ENCODE measurements at regions not wholly inside any gene's neighbourhood (a gene's known extent, or its start where the extent isn't known, plus 50 kb on each side); places are given as distances from the start of the nearest gene placed in this dataset.

DNA sequence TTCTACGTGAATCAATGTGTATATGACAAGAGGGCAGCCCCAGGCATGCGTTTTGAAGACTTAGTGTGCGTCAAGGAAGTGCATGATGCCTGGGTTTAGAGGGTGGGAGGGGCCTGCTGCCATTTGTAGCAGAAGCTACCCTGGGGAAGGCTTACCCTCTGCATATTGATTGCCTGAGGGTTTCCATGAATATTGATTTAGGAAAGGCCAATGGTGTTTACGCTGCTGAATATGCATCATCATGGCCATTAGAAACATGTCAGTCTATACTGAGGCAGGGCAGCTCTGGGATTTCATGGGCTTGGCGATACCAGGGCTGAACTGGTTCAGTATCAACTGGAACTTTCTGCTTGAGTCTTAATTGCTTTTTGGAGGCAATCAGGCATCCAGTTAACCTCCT lies 259.3 kb downstream of the DCDC2C start:
- DNase-seq: no peak

- no peak for DNase-seq
Observed at GRCh38 chr2:3965211-3965610, 261.8 kb downstream of the DCDC2C start.

GRCh38 chr2:3965953-3966352 lies 262.6 kb downstream of the DCDC2C start:
- no peak for DNase-seq

DNA sequence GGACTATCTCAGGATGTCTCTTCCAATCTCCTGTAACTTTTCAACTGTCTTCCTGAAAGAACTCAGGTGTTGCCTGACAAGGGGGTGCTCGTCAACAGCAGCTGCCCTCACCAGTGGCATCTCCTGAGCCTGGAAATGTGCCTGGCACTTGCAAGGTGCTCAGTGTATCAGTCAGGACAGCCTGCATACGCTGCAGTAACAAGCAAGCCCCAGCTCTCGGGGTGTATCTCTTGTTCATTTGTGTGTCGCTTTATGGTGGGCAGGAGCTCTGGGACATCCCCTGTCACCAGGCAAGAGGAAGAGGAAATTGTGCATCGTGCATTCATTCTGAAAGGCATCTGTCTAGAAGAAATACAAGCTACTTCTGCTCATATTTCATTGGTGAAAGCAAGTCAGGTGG lies 263.1 kb downstream of the DCDC2C start:
- no peak for DNase-seq

DNA sequence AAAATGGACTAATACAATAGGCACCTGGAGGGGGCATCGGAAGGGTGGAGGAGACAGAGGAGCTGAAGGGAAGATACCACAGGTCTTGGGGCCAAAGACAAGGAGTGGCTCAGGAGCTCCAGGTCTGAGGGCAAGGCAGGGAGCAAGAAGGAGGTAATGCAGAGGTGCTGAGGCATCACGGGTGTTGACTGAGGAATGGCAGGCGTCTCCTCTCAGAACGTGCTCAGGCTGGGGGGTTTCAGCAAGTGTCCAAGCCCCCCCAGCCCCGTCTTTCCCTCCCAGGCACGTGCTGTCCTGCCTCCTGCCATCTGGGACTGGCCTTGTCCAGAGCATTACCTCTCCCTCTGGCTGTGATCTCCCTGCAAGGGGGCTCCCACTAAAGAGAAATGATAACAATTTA lies 265.4 kb downstream of the DCDC2C start:
- no peak for DNase-seq

GRCh38 chr2:3970791-3971651 lies 267.6 kb downstream of the DCDC2C start:
- DNase-seq: no peak

DNA sequence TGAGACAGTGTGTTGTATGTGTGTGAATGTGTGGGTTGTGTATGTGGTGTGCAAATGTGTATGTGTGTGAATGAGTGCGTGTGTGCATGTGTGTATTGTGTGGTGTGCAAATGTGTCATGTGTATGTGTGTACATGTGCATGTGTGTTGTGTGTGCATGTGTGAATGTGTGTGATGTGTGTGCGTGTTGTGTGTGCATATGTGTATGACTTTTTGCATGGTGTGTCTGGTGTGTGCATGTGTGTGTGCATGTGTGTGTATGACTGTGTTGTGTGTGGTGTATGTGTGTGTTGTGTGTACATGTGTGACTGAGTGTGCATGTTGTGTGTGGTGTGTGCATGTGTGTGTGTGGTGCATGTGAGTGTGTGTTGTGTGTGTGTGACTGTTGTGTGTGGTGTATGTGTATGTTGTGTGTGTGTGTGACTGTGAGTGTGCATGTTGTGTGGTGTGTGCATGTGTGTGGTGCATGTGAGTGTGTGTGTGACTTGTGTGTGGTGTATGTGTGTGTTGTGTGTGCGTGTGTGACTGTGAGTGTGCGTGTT lies 268.3 kb downstream of the DCDC2C start:
- DNase-seq: no peak

DNA sequence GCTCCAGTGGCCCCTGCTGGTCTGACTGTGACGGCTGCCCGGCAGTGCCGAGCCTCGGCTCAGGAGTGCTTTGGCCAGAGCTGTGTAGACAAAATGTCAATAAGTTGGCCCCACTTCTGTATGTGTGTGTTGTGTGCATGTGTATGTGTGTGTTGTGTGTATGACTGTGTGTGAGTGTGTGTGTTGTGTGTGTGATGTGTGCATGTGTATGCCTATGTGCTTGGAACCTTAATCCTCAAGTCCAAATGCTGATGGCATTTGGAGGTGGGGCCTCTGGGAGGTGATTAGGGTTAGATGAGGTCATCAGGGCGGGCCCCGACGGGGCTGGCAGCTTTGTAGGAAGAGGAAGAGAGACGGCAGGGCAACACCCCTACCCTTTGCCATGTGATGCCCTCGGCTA lies 269.0 kb downstream of the DCDC2C start:
- no peak for DNase-seq

DNA sequence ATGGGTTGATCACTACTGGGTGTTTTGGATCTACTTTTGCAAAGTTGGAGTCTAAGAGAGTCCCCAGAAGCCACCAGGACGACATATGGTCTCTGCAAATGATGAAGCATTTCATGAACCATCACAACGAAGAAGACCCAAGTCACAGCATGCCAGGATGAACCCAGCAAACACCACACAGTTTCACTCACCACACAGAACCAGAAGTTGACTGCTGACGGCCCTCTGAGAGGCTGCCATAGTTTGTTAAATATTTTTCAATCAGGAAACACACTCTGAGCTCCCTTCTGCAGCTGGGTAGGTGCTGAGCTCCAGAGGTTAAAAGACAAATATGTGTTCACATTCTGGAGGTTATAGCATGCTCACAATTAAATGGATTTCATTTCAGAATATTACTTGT lies 271.4 kb downstream of the DCDC2C start:
- DNase-seq: no peak

GRCh38 chr2:3981446-3981987 lies 278.1 kb downstream of the DCDC2C start:
- no peak for DNase-seq

GRCh38 chr2:3982160-3982559 lies 278.8 kb downstream of the DCDC2C start:
- DNase-seq: no peak

DNA sequence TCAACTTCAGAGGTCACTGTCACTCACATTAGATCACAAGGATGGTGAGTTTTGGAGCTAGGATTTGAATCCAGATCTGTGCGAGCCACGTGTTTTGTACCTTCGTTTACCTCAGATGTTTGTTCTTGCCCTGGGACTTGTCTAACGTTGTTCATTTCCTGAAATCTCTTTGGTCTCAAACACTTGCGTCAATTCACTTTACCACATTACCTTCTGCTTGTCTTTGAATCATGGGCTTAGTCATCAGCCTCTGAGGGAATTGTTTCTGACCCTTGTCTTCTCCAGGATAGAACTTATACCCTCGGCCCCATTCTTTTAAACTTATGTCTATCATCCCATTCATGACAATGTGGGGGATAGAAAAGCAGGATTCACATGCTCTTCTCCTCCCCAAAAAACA lies 282.7 kb downstream of the DCDC2C start:
- DNase-seq: no peak

DNA sequence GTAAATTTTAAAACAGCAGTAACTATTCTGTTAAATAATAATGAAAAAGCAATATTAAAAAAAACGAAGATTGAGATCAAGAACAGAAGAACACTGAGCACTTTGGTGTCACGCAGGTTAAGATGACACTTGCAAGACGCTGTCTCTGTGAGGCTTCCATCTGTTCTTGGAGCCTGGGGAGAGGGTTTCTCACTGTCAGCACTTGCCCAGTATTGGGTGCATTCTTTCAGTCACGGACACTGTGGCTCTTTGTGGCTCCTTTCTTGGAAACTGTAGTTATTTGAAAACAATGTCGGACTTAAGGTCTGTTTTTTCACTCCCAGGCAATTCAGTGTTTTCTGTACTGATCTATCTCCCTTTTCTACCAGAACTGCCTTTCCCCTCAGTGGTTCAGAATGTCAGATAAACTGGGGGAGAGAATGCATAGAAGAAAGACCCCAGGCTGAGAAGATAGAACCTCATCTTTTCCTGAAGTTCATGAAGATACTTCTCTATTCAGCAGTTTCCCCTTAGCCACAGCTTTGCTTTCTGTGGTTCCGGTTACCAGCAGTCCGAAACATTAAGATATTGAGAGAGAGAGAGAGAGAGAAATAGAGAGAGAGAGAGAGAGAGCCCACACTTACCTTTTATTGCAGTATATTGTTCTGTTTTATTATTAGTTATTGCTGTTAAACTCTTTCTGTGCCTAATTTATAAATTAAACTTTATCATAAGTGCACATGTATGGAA lies 283.3 kb downstream of the DCDC2C start:
- DNase-seq: no peak

- DNase-seq: no peak
Observed at GRCh38 chr2:4002841-4003403, 299.5 kb downstream of the DCDC2C start.

DNA sequence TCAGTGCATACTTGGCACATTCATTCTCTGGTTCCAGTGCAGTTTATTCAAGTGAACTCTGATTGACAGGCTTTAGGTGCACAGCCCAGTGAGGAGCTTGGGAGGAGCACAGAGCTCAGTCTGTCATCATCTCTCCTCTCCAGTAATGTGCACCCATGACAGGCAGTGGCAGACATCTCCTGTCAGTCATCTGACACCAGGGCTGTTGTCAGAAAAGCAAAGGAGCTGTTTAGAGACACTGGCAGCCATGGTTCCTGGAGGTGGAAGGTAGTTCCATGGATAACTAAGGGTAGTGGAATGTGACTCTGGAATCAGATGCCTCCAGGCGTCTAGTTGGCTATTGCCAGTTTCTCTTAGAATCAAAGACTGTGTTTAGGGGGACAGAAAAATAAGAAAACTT lies 308.8 kb downstream of the DCDC2C start:
- no peak for DNase-seq

- no peak for DNase-seq
Observed at GRCh38 chr2:4018535-4018934, 315.2 kb downstream of the DCDC2C start.

GRCh38 chr2:4020153-4020552 lies 316.8 kb downstream of the DCDC2C start:
- DNase-seq: peak; percentile 94

DNA sequence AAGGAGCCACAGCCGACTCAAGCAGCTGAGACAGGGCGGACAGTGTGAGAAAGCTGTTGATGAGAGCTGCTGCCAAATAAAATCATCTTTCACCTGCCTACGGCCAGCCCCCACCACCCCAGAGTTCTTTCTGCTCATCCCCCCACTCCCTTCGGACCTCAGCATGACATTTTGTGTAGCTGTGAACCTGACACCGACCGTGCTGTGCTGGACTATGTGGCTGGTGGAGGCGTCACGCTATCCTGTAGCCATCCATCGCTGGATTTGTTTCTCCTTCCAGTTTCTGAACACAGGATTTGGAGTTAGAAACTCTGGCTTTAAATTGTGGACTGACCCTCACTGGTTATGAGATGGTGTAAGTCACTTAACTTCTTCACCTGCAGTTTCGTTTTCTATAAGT lies 317.3 kb downstream of the DCDC2C start:
- DNase-seq: no peak

DNA sequence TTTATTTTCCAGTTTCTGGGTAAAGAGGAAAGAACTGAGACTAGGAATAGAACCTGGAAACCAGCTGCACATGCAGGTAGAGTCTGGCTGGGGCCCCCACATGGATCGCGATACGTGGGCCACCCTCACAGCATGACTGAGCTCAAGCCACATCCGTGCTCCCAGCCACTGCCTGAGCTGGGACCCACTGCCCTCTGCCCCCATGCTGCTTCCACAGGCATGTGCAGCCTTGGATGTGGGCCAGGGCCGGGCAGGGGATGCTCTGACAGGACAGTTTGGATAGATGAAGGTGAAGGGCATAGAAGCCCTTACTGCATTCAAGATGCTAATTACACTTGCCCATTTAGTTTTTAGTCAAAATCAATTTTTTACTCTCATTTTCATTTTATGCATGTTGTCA lies 321.2 kb downstream of the DCDC2C start:
- DNase-seq: no peak

GRCh38 chr2:4029081-4029480 lies 325.7 kb downstream of the DCDC2C start:
- DNase-seq: no peak

- DNase-seq: no peak
Observed at GRCh38 chr2:4039896-4040295, 336.5 kb downstream of the DCDC2C start.

DNA sequence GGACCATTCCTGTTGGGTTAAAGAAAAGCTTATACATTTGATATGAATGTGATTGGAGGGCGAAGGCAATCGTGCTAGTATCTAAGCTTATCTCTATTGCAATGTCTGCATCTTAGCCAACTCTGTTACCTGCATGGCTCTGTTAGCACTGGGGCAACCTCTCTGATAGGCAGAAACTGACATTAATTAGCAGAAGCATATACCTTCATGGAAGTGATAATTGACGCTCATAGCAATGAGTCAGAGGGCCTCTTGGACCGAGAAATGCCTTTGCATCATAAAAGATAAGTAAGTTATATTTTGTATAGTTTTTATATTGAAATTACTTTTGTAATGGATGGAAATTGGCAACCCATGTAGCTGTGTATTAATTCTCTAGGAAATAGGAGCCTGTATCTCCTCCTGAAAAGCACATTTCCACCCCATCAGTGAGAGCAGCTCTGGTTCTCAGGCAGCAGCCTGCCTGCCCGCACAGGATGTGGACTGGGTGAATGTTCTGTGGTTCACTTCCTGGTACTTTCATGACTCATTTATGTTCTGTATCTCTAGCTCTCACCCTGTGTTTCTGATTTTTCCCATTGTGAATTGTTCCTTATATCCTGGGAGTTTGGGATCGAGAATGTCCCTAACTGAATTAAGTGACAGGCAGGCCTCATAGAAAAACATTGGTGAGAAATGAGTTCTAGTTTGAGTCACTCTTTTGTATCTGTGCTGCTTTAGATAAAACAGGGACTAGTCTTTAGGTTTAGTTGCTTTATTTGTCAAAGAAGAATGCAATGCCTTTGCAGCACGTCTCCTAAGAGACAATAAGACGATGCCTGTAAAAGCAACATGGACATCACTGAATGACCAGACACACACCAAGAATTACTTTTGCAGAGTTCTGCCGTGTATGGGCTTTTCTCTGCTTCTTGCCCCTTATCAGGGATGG lies 344.9 kb downstream of the DCDC2C start:
- peak; percentile 49 for DNase-seq
